Mesenchymal stem cell (in vitro differentiated cells and primary cell): ENCODE measurements at regions not wholly inside any gene's neighbourhood (a gene's known extent, or its start where the extent isn't known, plus 50 kb on each side); places are given as distances from the start of the nearest gene placed in this dataset. TPM values are rescaled to one million over a fixed set of nuclear protein-coding genes. Genes with fewer than 3 reads are reported as not detected.

ENCODE experiments used
- small RNA-seq: library from polyadenylated mRNA; stranded (forward); fragments of <200 nt; extraction: miRNeasy Mini kit (QIAGEN cat#:217004); gene quantifications from one replicate; pipeline ENCODE3, GENCODE V24; 2013; ENCODE audit warnings: low read depth

Small RNA genes in the stretch of these regions (small RNA-seq; reads per million reads assigned to genes)
- gene RF00019, result not detected
